Neural cell (in vitro differentiated cells): ENCODE measurements at regions not wholly inside any gene's neighbourhood (a gene's known extent, or its start where the extent isn't known, plus 50 kb on each side); places are given as distances from the start of the nearest gene placed in this dataset.

Source experiments
- H2AFZ ChIP-seq: fragments of 200-600, 300-800 bp; sonication (generic), shearing (Covaris generic); 2 replicates; pipeline ENCODE4 v1.6.0; 2014; ENCODE audit warnings: low read depth, mild to moderate bottlenecking, antibody characterized with exemption, low read length, moderate library complexity
- H3F3A ChIP-seq: fragments of 200-600 bp; shearing (Covaris generic); 2 replicates; pipeline ENCODE4 v1.6.1; 2016; ENCODE audit warnings: mild to moderate bottlenecking, moderate library complexity, mixed read lengths, antibody characterized with exemption, low read length; ENCODE audit not compliant: insufficient read depth, poor library complexity, severe bottlenecking
- H3K27ac ChIP-seq: fragments of 200-600, 300-800 bp; sonication (generic), shearing (Covaris generic); 2 replicates; pipeline ENCODE4 v1.5.1; 2014; ENCODE audit warnings: mild to moderate bottlenecking, low read length, moderate library complexity
- H3K27me3 ChIP-seq: fragments of 300-800, 200-600 bp; sonication (generic), shearing (Covaris generic); 2 replicates; pipeline ENCODE4 v1.6.0; 2014; ENCODE audit warnings: mild to moderate bottlenecking, low read depth, low read length, moderate library complexity; ENCODE audit not compliant: insufficient read depth
- H3K36me3 ChIP-seq: fragments of 300-800, 200-600 bp; sonication (generic), shearing (Covaris generic); 2 replicates; pipeline ENCODE4 v1.5.1; 2014; ENCODE audit warnings: mild to moderate bottlenecking, antibody characterized with exemption, low read length, moderate library complexity; ENCODE audit not compliant: insufficient read depth
- H3K4me2 ChIP-seq: fragments of 300-800, 200-600 bp; sonication (generic), shearing (Covaris generic); 2 replicates; pipeline ENCODE4 v1.6.0; 2014; ENCODE audit warnings: mild to moderate bottlenecking, low read length
- H3K4me3 ChIP-seq: fragments of 300-800, 200-600 bp; sonication (generic), shearing (Covaris generic); 2 replicates; pipeline ENCODE4 v1.5.1; 2014; ENCODE audit warnings: mild to moderate bottlenecking, low read length, moderate library complexity
- H3K79me2 ChIP-seq: fragments of 200-600 bp; shearing (Covaris generic); replicated peaks from 2 replicates; pipeline ENCODE4 v1.6.0; 2014; ENCODE audit warnings: mild to moderate bottlenecking, low read length, moderate library complexity; ENCODE audit not compliant: insufficient read depth
- H3K9ac ChIP-seq: fragments of 300-800, 200-600 bp; sonication (generic), shearing (Covaris generic); 2 replicates; pipeline ENCODE4 v1.6.1; 2016; ENCODE audit warnings: mild to moderate bottlenecking, low read length, mixed read lengths
- H3K9me2 ChIP-seq: fragments of 200-600 bp; shearing (Covaris generic); 2 replicates; pipeline ENCODE4 v1.6.1; 2016; ENCODE audit warnings: mild to moderate bottlenecking, low read length, mixed read lengths; ENCODE audit not compliant: insufficient read depth
- H3K9me3 ChIP-seq: fragments of 200-600, 300-800 bp; sonication (generic), shearing (Covaris generic); 2 replicates; pipeline ENCODE4 v1.6.1; 2016; ENCODE audit warnings: mild to moderate bottlenecking, mixed run types, low read length, moderate library complexity, mixed read lengths
- H4K20me1 ChIP-seq: fragments of 200-600 bp; shearing (Covaris generic); 2 replicates; pipeline ENCODE4 v1.6.1; 2016; ENCODE audit warnings: mild to moderate bottlenecking, mixed run types; ENCODE audit not compliant: insufficient read depth
- CTCF ChIP-seq: fragments of 450-650 bp; IDR thresholded peaks from 2 replicates; pipeline ENCODE4 v1.5.1; 2014; ENCODE audit warnings: antibody characterized with exemption, mild to moderate bottlenecking, moderate library complexity; ENCODE audit not compliant: poor library complexity, severe bottlenecking
- EP300 ChIP-seq: fragments of 450-650 bp; conservative IDR thresholded peaks from 2 replicates; pipeline ENCODE4 v1.6.1; 2014; ENCODE audit warnings: antibody characterized with exemption, mild to moderate bottlenecking, moderate library complexity; ENCODE audit not compliant: poor library complexity, severe bottlenecking
- EZH2 ChIP-seq: fragments of 200-600, 300-800 bp; shearing (Covaris generic), sonication (generic); IDR thresholded peaks from 2 replicates; pipeline ENCODE4 v1.6.1; 2014; ENCODE audit warnings: antibody characterized with exemption, low read length, borderline replicate concordance, mild to moderate bottlenecking; ENCODE audit not compliant: insufficient read depth, poor library complexity, severe bottlenecking
- MXI1 ChIP-seq: fragments of 450-650 bp; conservative IDR thresholded peaks from 2 replicates; pipeline ENCODE4 v1.6.1; 2014; ENCODE audit warnings: antibody characterized with exemption, mild to moderate bottlenecking; ENCODE audit not compliant: poor library complexity, severe bottlenecking
- POLR2AphosphoS5 ChIP-seq: IDR thresholded peaks from 2 replicates; pipeline ENCODE4 v1.6.1; 2012
- RAD21 ChIP-seq: fragments of 450-650 bp; conservative IDR thresholded peaks from 2 replicates; pipeline ENCODE4 v1.6.1; 2014; ENCODE audit warnings: antibody characterized with exemption, mild to moderate bottlenecking, moderate library complexity
- REST ChIP-seq: IDR thresholded peaks from 2 replicates; pipeline ENCODE4 v1.6.1; 2012; ENCODE audit warnings: borderline replicate concordance
- SMC3 ChIP-seq: fragments of 450-650 bp; conservative IDR thresholded peaks from 2 replicates; pipeline ENCODE4 v1.6.1; 2014; ENCODE audit warnings: antibody characterized with exemption, mild to moderate bottlenecking, moderate library complexity; ENCODE audit not compliant: poor library complexity
- TAF1 ChIP-seq: IDR thresholded peaks from 2 replicates; pipeline ENCODE4 v1.6.1; 2012; ENCODE audit warnings: low read depth

GRCh38 chr2:151029406-151030157 lies 232.1 kb downstream of the RBM43 start:
- H3K9me3 ChIP-seq: no peaks in the 10 kb centered on the region
- H4K20me1 ChIP-seq: no peaks in the 10 kb centered on the region
- H3K79me2 ChIP-seq: no peaks in the 10 kb centered on the region
- no peak overlapping the region for H3K4me3 ChIP-seq
- no peak overlapping the region for H2AFZ ChIP-seq
- H3K27ac ChIP-seq: no peak overlapping the region
- no peaks in the 10 kb centered on the region for H3K36me3 ChIP-seq
- TF ChIP-seq REST: no peak
- TF ChIP-seq EZH2: no peak
- no peak for TF ChIP-seq TAF1
- no peak for TF ChIP-seq POLR2AphosphoS5
- no peak for TF ChIP-seq SMC3
- no peak for TF ChIP-seq EP300
- TF ChIP-seq MXI1: no peak
- TF ChIP-seq RAD21: no peak
- TF ChIP-seq CTCF: no peak
- H3K4me2 ChIP-seq: no peak overlapping the region
- H3F3A ChIP-seq: no peaks in the 10 kb centered on the region
- no peaks in the 10 kb centered on the region for H3K27me3 ChIP-seq
- H3K9me2 ChIP-seq: no peaks in the 10 kb centered on the region
- H3K9ac ChIP-seq: no peak overlapping the region

DNA sequence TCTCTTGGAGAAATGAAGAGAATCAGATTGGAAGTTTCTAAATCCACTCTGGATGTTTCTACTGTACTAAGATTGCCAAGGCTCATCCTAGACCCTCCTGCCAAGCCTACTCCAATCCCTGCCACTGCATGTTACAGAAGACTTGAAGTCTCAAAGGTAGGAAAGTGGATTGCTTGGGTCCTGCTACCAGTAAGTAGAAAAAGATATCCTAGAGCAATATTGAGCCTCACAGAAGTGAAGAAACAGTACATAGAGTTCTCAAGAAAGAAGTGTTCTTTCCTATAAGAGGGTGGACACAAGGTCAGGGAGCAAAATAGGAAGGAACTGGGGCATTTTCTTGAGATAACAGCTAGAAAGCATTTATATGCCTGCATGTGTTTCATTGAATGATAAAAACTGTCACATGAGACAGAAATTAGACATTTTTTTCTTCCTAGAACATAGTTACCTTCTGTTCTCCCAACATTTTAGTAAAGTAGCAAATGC lies 232.9 kb downstream of the RBM43 start:
- Histone ChIP-seq H3K4me3 (no peak overlapping the region), H3K79me2 (no peaks in the 10 kb centered on the region), H3K4me2 (no peak overlapping the region), H3K9ac (no peak overlapping the region), H4K20me1 (no peaks in the 10 kb centered on the region), H3K27me3 (no peaks in the 10 kb centered on the region), H3K27ac (no peak overlapping the region), H2AFZ (no peak overlapping the region), H3K9me3 (no peaks in the 10 kb centered on the region), H3K9me2 (no peaks in the 10 kb centered on the region), H3K36me3 (no peaks in the 10 kb centered on the region), H3F3A (no peaks in the 10 kb centered on the region)
- TF ChIP-seq RAD21 (no peak), REST (no peak), POLR2AphosphoS5 (no peak), SMC3 (no peak), MXI1 (no peak), CTCF (no peak), EZH2 (no peak), TAF1 (no peak), EP300 (no peak)
